Caco-2 (cell line): ENCODE measurements at regions not wholly inside any gene's neighbourhood (a gene's known extent, or its start where the extent isn't known, plus 50 kb on each side); places are given as distances from the start of the nearest gene placed in this dataset.

Experiments
- BruUV-seq: library from RNA; stranded (reverse); fragments of 400-500 nt; replicated peaks from 2 replicates; lab custom pipeline; 2021; lab: Mats Ljungman, UMichigan
- CTCF ChIA-PET: fragments of 300-600 bp; sonication (Branson Sonifier 250); formaldehyde crosslinking; loops from one replicate; lab custom pipeline; 2022; ENCODE audit warnings: antibody characterized with exemption; lab: Charles Lee
- POLR2A ChIA-PET: fragments of 300-600 bp; sonication (Branson Sonifier 250); formaldehyde crosslinking; loops from one replicate; lab custom pipeline; 2022; ENCODE audit warnings: antibody characterized with exemption; lab: Charles Lee
- DNase-seq, 2 experiments: peaks; one replicate each; pipeline versions ENCODE4 v3.0.0 to v3.0.0-alpha.2; 2020 to 2022
- H3K27me3 ChIP-seq: replicated peaks from 2 replicates; pipeline ENCODE4 v1.6.0; 2011; ENCODE audit warnings: low read length; ENCODE audit not compliant: control insufficient read depth, insufficient read depth
- H3K36me3 ChIP-seq: 2 replicates; pipeline ENCODE4 v1.5.1; 2011; ENCODE audit warnings: low read length; ENCODE audit not compliant: control insufficient read depth, insufficient read depth
- H3K4me1 ChIP-seq: fragments of 250-450 bp; sonication (Bioruptor Pico); 2 replicates; pipeline ENCODE4 v1.5.1; 2020; ENCODE audit warnings: mild to moderate bottlenecking
- H3K4me3 ChIP-seq: 2 replicates; pipeline ENCODE4 v1.5.1; 2011; ENCODE audit warnings: low read depth, mild to moderate bottlenecking, control low read depth, low read length
- H3K9me3 ChIP-seq: fragments of 250-450 bp; sonication (Bioruptor Pico); 2 replicates; pipeline ENCODE4 v1.5.1; 2020; ENCODE audit warnings: mild to moderate bottlenecking, moderate library complexity
- H3K27ac Mint-ChIP-seq: one replicate; pipeline ENCODE4 v1.8.0; 2022; ENCODE audit warnings: mixed read lengths; ENCODE audit not compliant: unreplicated experiment
- H3K27me3 Mint-ChIP-seq: one replicate; pipeline ENCODE4 v1.8.0; 2022; ENCODE audit warnings: mixed read lengths; ENCODE audit not compliant: insufficient read depth, unreplicated experiment
- H3K36me3 Mint-ChIP-seq: one replicate; pipeline ENCODE4 v1.8.0; 2022; ENCODE audit warnings: mild to moderate bottlenecking, mixed read lengths; ENCODE audit not compliant: insufficient read depth, unreplicated experiment
- H3K4me1 Mint-ChIP-seq: one replicate; pipeline ENCODE4 v1.8.0; 2022; ENCODE audit warnings: low read depth, mixed read lengths; ENCODE audit not compliant: unreplicated experiment
- H3K4me3 Mint-ChIP-seq: one replicate; pipeline ENCODE4 v1.8.0; 2022; ENCODE audit warnings: mild to moderate bottlenecking, moderate library complexity, mixed read lengths; ENCODE audit not compliant: unreplicated experiment
- H3K9me3 Mint-ChIP-seq: one replicate; pipeline ENCODE4 v1.8.0; 2022; ENCODE audit warnings: mixed read lengths; ENCODE audit not compliant: unreplicated experiment
- intact Hi-C: fragments of 100-400 bp; cut with micrococcal nuclease; formaldehyde crosslinking; loops from one replicate; pipeline ENCODE4 v1.10.0; 2022; ENCODE audit not compliant: unreplicated experiment
- TF ChIP-seq, protein P1 (sequence below), 2 experiments: fragments of 200-600 bp in 1 of 2; IDR thresholded peaks; 1 replicate in 1 of 2; 2 replicates in 1 of 2; pipeline versions ENCODE4 v1.5.1 to v1.8.0; 2011 to 2022; ENCODE audit warnings: antibody characterized with exemption in 1 of 2, control low read depth in 1 of 2, inconsistent platforms in 1 of 2, low read depth in 1 of 2, low read length in 1 of 2, mild to moderate bottlenecking in 1 of 2, moderate library complexity in 1 of 2; ENCODE audit not compliant: insufficient read depth in 1 of 2, severe bottlenecking in 1 of 2, unreplicated experiment in 1 of 2

DNA sequence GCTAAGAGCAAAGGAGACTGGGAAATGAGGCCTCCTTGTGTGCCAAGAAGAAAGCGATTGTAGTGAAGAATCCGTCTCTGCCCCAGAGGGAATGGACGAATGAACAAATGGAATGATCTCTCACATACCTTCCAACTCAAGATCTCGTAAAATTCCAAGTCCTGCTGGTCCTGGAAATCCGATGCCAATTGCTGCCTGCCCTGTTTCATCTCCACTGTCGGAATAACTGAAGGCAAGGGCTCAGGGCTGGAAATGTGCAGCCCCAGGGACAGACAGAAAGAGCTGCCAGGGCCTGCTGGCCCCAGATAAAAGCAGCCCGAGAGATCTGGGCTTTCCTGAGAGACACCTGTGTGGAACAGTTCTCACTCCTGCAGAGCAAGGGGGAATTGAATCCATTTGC lies 120.9 kb downstream of the MN1 start:
- Histone ChIP-seq H3K36me3 (no peaks in the 10 kb centered on the region), H3K4me3 (no peak overlapping the region), H3K27me3 (no peaks in the 10 kb centered on the region), H3K9me3 (0 out of 2 replicates have a peak, but pooled peaks cover 3% of the 10 kb centered on the region), H3K4me1 (no peaks in the 10 kb centered on the region)
- no peaks in the 10 kb centered on the region for H3K36me3 Mint-ChIP-seq
- no peaks in the 10 kb centered on the region for H3K27me3 Mint-ChIP-seq
- H3K27ac Mint-ChIP-seq = no peak overlapping the region
- TF ChIP-seq, protein P1, sequence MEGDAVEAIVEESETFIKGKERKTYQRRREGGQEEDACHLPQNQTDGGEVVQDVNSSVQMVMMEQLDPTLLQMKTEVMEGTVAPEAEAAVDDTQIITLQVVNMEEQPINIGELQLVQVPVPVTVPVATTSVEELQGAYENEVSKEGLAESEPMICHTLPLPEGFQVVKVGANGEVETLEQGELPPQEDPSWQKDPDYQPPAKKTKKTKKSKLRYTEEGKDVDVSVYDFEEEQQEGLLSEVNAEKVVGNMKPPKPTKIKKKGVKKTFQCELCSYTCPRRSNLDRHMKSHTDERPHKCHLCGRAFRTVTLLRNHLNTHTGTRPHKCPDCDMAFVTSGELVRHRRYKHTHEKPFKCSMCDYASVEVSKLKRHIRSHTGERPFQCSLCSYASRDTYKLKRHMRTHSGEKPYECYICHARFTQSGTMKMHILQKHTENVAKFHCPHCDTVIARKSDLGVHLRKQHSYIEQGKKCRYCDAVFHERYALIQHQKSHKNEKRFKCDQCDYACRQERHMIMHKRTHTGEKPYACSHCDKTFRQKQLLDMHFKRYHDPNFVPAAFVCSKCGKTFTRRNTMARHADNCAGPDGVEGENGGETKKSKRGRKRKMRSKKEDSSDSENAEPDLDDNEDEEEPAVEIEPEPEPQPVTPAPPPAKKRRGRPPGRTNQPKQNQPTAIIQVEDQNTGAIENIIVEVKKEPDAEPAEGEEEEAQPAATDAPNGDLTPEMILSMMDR (IDR thresholded peaks at IDR 0.05; ENCODE audit: insufficient read depth in 1 of 2, low read depth in 1 of 2, low read length in 1 of 2, severe bottlenecking in 1 of 2, unreplicated experiment in 1 of 2) = no peak
- ChIA-PET CTCF (no interaction called here), POLR2A (no interaction called here)
- no TSS peak for BruUV-seq
- peaks cover under 1% of the 10 kb centered on the region for H3K4me1 Mint-ChIP-seq
- DNase-seq = no peak
- no peak overlapping the region for H3K4me3 Mint-ChIP-seq
- H3K9me3 Mint-ChIP-seq = no peaks in the 10 kb centered on the region
- intact Hi-C loops = no loop called here

DNA sequence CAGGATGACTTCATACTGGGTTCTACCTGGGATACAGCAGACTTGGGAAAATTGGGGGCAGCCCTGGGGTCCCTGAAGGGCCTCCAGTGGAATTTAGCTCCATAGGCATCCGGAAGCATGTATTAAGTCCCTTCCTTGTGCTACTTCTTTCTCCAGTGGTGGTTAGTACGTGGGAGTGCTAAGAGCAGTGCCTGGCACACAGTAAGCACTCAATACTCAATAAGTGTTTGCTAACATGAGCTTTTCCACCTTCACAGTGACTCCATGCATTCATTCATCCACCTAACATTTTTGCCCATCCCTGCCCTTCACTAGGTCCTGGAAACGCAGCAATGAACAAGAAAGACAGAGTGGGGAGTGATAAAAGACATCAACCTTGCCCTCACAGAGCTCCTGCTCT lies 120.5 kb downstream of the MN1 start:
- intact Hi-C loops = no loop called here
- H3K27ac Mint-ChIP-seq = no peak overlapping the region
- H3K4me1 ChIP-seq = 0 out of 2 replicates have a peak, but pooled peaks cover under 1% of the 10 kb centered on the region
- H3K36me3 ChIP-seq = no peaks in the 10 kb centered on the region
- 0 out of 2 replicates have a peak, but pooled peaks cover 3% of the 10 kb centered on the region for H3K9me3 ChIP-seq
- no peaks in the 10 kb centered on the region for H3K36me3 Mint-ChIP-seq
- H3K4me1 Mint-ChIP-seq = peaks cover 4% of the 10 kb centered on the region
- CTCF ChIA-PET = no interaction called here
- TF ChIP-seq, protein P1 (IDR thresholded peaks at IDR 0.05; ENCODE audit: insufficient read depth in 1 of 2, low read depth in 1 of 2, low read length in 1 of 2, severe bottlenecking in 1 of 2, unreplicated experiment in 1 of 2) = no peak
- DNase-seq = no peak
- no peaks in the 10 kb centered on the region for H3K27me3 Mint-ChIP-seq
- no peaks in the 10 kb centered on the region for H3K27me3 ChIP-seq
- BruUV-seq = no TSS peak
- H3K4me3 ChIP-seq = no peak overlapping the region
- H3K4me3 Mint-ChIP-seq = no peak overlapping the region
- H3K9me3 Mint-ChIP-seq = no peaks in the 10 kb centered on the region
- POLR2A ChIA-PET = no interaction called here

DNA sequence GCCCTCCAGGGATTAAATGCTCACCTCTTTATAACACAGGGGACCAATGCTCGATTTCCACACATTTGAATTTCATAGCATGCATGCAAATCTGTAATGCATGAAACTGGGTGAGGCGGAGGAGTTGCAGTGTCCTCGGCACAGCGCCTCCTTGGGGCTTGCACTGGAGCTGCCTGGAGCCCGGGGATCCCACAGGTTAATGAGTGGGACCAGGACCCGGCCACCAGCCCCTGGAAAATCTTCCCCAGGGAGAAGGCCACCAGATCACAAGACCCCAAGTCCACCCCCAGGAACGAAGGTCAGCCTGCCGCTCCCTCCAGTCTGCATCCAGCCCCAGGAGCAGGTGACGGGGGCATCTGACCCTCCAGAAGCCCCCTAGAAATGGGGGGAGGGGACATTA lies 119.1 kb downstream of the MN1 start:
- H3K4me1 ChIP-seq = 0 out of 2 replicates have a peak, but pooled peaks cover 8% of the 10 kb centered on the region
- ChIA-PET POLR2A (no interaction called here), CTCF (no interaction called here)
- Mint-ChIP-seq H3K4me1 (peaks cover 5% of the 10 kb centered on the region), H3K9me3 (no peaks in the 10 kb centered on the region), H3K27ac (no peak overlapping the region), H3K4me3 (no peak overlapping the region), H3K27me3 (no peaks in the 10 kb centered on the region), H3K36me3 (no peaks in the 10 kb centered on the region)
- DNase-seq = peak in 1 of 2 experiments; percentile 10
- H3K27me3 ChIP-seq = no peaks in the 10 kb centered on the region
- intact Hi-C loops = no loop called here
- BruUV-seq = no TSS peak
- TF ChIP-seq, protein P1 (IDR thresholded peaks at IDR 0.05; ENCODE audit: insufficient read depth in 1 of 2, low read depth in 1 of 2, low read length in 1 of 2, severe bottlenecking in 1 of 2, unreplicated experiment in 1 of 2) = peak in 1 of 2 experiments; percentile 14
- H3K9me3 ChIP-seq = no peaks in the 10 kb centered on the region
- no peak overlapping the region for H3K4me3 ChIP-seq
- no peaks in the 10 kb centered on the region for H3K36me3 ChIP-seq
